ENCODE measurements at regions not wholly inside any gene's neighbourhood (a gene's known extent, or its start where the extent isn't known, plus 50 kb on each side); places are given as distances from the start of the nearest gene placed in this dataset.

- no peak overlapping the region for H3K18ac ChIP-seq (ENCODE audit: extremely low read depth, low read length)
- no peak overlapping the region for H3K56ac ChIP-seq (replicated peaks; ENCODE audit: insufficient read length, low read depth, low read length)
- H2BK15ac ChIP-seq (ENCODE audit: low read length) = no peak overlapping the region
- H4K5ac ChIP-seq (ENCODE audit: insufficient read length, low read depth, low read length) = no peak overlapping the region
- no peaks in the 10 kb centered on the region for H3K27me3 ChIP-seq (replicated peaks in 1 of 4; ENCODE audit: control insufficient read depth in 3 of 4, extremely low read depth in 1 of 4, insufficient read depth in 3 of 4, low read length in 3 of 4)
- H3K4me1 ChIP-seq (replicated peaks in 1 of 4; ENCODE audit: control insufficient read depth in 3 of 4, insufficient read depth in 4 of 4, low read length in 3 of 4) = no peaks in the 10 kb centered on the region
- no peak overlapping the region for H3K4ac ChIP-seq (replicated peaks; ENCODE audit: insufficient read length, low read depth, low read length)
- H3K9me3 ChIP-seq (ENCODE audit: insufficient read depth in 2 of 2, low read depth in 1 of 2, low read length in 1 of 2) = no peaks in the 10 kb centered on the region
- DNase-seq (ENCODE audit: low read depth in 1 of 2, low spot score in 2 of 2) (no peak), FAIRE-seq (no peak)
- no peaks in the 10 kb centered on the region for H3K79me1 ChIP-seq (ENCODE audit: low read depth, low read length)
- H2BK5ac ChIP-seq (ENCODE audit: low read depth, low read length) = no peak overlapping the region
- no peaks in the 10 kb centered on the region for H3K36me3 ChIP-seq (ENCODE audit: control insufficient read depth in 2 of 4, insufficient read depth in 4 of 4, low read length in 3 of 4)
- H3K23me2 ChIP-seq (ENCODE audit: low read depth, low read length) = no peaks in the 10 kb centered on the region
- H2BK120ac ChIP-seq (replicated peaks; ENCODE audit: low read depth, low read length) = no peak overlapping the region
- no peak overlapping the region for H4K91ac ChIP-seq (replicated peaks; ENCODE audit: insufficient read length, low read length)
- no peak overlapping the region for H3K9ac ChIP-seq (replicated peaks in 1 of 4; ENCODE audit: extremely low read depth in 1 of 4, low read depth in 3 of 4, low read length in 3 of 4)
- ChIA-PET CTCF (ENCODE audit: partially characterized antibody) (no interaction called here), POLR2A (ENCODE audit: partially characterized antibody) (no interaction called here)
- WGBS, 2 experiments (ENCODE audit: extremely low coverage in 1 of 2, insufficient coverage in 1 of 2, insufficient read length in 1 of 2, insufficient replicate concordance in 2 of 2, low coverage in 1 of 2, low lambda C conversion rate in 2 of 2, missing lambda C conversion rate in 1 of 2) = 85% methylated on average over 5 of the region's 5 CpGs; no CpG with 5 or more reads in 1 of the 2 experiments
- H2AFZ ChIP-seq (ENCODE audit: low read length) = no peak overlapping the region
- no peak overlapping the region for H2BK12ac ChIP-seq (ENCODE audit: low read depth, low read length)
- no peak overlapping the region for H3K4me3 ChIP-seq (ENCODE audit: extremely low read depth in 1 of 4, insufficient read depth in 2 of 4, low read depth in 3 of 4, low read length in 4 of 4)
- no peaks in the 10 kb centered on the region for H3K79me2 ChIP-seq (ENCODE audit: control insufficient read depth in 1 of 2, insufficient read depth in 2 of 2, low read length in 2 of 2)
- no peak overlapping the region for H4K8ac ChIP-seq (ENCODE audit: extremely low read depth, insufficient read depth, low read length)
- H3K27ac ChIP-seq (ENCODE audit: low read depth, low read length) = no peak overlapping the region
- H2BK20ac ChIP-seq (ENCODE audit: low read length) = no peak overlapping the region
- H3K4me2 ChIP-seq (ENCODE audit: insufficient read depth in 1 of 2, low read depth in 2 of 2, low read length in 2 of 2) = no peak overlapping the region
- no peak overlapping the region for H3K14ac ChIP-seq (ENCODE audit: insufficient read length)
- H2AK5ac ChIP-seq (ENCODE audit: low read depth, low read length) = no peak overlapping the region
- no peaks in the 10 kb centered on the region for H4K20me1 ChIP-seq (replicated peaks in 1 of 2; ENCODE audit: control insufficient read depth in 1 of 2, insufficient read depth in 2 of 2, low read length in 2 of 2)
- H3K23ac ChIP-seq (ENCODE audit: insufficient read length) = no peak overlapping the region
- TF ChIP-seq TAF7 (optimal IDR thresholded peaks at IDR 0.05; ENCODE audit: borderline replicate concordance, low read depth, low read length) (no peak), ZNF274 (IDR thresholded peaks at IDR 0.05; ENCODE audit: borderline replicate concordance, extremely low read depth, low read length) (no peak), HDAC6 (IDR thresholded peaks at IDR 0.05; ENCODE audit: low read depth, low read length) (no peak), HDAC2 (IDR thresholded peaks at IDR 0.05; ENCODE audit: borderline replicate concordance in 1 of 2, low read depth in 2 of 2, low read length in 2 of 2) (no peak), BCL11A (IDR thresholded peaks at IDR 0.05; ENCODE audit: low read depth in 2 of 2, low read length in 2 of 2) (no peak), SP4 (IDR thresholded peaks at IDR 0.05; ENCODE audit: low read length) (no peak), ATF2 (IDR thresholded peaks at IDR 0.05; ENCODE audit: low read length) (no peak), FOSL1 (IDR thresholded peaks at IDR 0.05; ENCODE audit: insufficient read depth, low read depth, low read length) (no peak), USF2 (IDR thresholded peaks at IDR 0.05; ENCODE audit: low read length) (no peak), CBX5 (IDR thresholded peaks at IDR 0.05; ENCODE audit: low read depth, low read length) (no peak), BACH1 (IDR thresholded peaks at IDR 0.05; ENCODE audit: low read length) (no peak), SIN3A (conservative IDR thresholded peaks at IDR 0.05 in 1 of 2, IDR thresholded peaks at IDR 0.05 in 1 of 2; ENCODE audit: low read depth in 1 of 2, low read length in 2 of 2) (no peak)
Measured at GRCh38 chr5:97922776-97923175, 739.7 kb upstream of the RIOK2 start.

Data from H1 (cell line).